ENCODE measurements at regions not wholly inside any gene's neighbourhood (a gene's known extent, or its start where the extent isn't known, plus 50 kb on each side); places are given as distances from the start of the nearest gene placed in this dataset.

GRCh38 chr4:24067367-24068193 is 177.7 kb upstream of the PPARGC1A start:
- intact Hi-C loops (cut with micrococcal nuclease), result no loop called here

DNA sequence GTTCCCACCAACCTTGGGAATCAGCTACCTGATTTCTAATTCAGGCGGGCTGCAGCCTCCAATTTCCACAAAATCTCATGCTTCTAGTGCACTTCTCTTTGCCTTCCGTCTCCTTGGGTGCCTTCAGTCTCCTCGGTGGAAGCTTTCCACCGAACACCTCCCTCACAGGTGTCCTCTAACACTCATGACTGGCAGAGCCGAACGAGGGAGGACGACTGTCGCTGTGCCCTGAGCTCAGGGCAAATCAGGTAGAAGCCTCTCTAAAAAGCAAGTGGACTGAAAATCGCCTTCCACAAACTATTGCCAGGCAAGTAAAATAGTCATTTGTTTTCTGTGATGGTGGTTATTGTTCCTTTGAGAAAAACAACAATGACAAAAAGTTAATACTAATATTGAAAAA is 176.1 kb upstream of the PPARGC1A start:
- intact Hi-C loops (cut with micrococcal nuclease), result no loop called here

GRCh38 chr4:24063731-24064130 is 173.9 kb upstream of the PPARGC1A start:
- intact Hi-C loops (cut with micrococcal nuclease), result no loop called here

DNA sequence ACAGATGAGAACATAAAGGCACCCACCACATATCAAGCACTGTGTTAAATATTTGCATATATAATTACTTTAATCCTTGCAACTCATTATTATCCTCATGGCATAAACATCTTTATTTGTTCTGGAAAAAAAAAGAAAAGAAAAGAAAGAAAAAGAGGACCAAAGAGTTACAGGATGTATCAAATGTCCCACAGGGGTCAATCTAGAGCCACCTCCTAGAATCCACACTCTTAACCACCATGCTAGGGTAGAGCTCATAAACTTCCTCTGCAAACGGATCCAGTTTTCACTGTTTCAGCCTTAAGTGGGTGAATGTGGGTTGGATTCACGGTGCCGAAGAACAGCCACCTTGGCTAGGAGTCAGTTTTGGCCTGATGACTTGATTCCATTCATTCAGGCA is 171.1 kb upstream of the PPARGC1A start:
- intact Hi-C loops (cut with micrococcal nuclease), result no loop called here

- intact Hi-C loops (cut with micrococcal nuclease), result no loop called here
These were observed 170.0 kb upstream of the PPARGC1A start for GRCh38 chr4:24059839-24060238.

DNA sequence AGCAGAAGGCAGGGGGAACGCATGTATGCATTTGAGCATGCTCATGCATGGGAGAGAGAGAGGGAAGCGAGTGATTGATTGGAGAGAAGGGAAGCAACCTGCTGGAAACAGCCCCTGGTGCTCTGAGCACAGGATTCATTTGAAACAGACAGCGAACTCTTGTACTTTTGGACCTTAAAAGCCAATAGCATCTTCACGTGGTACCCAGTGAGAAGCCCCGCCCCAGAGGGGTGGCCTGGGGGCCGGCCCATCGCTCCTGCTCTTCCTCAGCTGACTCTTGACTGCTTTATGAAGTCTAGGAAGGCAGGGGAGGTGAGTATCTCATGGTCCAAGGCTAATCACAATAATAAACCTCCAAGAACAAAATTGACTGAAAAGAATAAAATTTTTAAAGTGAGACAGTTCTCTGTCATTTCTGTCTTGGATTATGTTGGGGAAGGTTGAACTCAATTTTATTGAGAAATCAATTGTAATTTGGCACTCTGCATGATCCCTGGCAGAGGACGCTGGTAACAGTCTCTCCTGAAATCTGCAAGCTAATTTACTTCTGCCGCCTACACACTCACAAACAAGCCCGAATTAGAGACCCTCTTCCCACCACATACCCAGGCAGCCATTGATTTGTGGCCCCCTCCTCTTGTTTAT is 168.2 kb upstream of the PPARGC1A start:
- intact Hi-C loops (cut with micrococcal nuclease), result no loop called here

DNA sequence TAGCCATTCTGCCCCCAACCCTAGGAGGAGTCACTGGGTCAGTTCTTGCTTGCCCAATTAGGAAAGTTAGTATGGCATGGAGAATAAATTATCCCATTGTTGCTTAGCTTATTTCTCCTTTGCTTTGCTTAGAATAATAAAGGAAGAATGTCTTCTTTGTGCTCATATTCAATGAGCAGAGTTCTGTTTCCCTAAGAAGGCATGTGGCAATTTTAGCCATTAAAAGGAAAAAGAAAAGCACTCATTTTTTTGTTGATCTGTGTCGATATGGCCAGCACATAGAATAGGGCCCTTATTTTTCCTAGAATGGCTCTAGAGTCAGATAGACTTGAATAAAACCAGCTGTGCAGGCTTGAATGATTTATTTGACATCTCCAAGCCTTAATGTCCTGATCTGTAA is 166.4 kb upstream of the PPARGC1A start:
- intact Hi-C loops (cut with micrococcal nuclease), result no loop called here

DNA sequence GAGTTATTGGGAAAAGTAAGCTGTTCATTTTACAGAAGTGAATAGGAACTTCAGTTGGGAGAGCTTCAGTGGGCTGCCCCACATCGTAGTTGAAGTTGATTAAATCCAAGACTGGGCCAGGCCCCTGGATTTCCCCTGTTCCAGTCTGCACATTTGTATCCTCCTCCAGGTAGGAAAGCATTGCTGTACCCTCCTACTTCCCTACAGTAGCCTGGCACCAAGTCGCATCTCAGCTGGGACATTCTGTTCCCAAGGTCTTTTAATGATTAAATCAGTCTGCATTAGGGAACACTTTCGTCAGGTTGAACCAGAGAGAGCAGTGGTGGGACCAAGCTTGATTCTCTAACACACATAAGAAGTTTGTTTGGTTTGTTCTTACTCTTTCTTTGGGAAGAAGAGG is 165.8 kb upstream of the PPARGC1A start:
- intact Hi-C loops (cut with micrococcal nuclease), result no loop called here

DNA sequence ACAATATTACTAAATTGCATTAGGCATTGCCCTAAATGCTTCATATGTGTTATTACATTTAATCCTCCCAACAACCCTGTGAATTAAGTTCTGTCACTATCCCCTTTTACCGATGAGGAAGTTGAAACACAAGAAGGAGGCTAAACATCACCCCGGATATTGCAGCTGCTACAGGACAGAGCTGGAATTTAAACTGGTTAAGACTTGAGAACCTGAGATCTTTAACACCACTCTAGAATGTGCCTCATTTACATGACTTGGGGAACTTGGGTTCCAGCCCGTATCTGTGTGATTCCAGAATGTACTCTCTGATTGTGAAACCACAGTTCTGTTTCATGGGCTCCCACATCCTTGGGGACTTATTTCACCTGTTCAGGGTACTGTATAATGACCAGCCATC is 165.1 kb upstream of the PPARGC1A start:
- intact Hi-C loops (cut with micrococcal nuclease), result no loop called here

DNA sequence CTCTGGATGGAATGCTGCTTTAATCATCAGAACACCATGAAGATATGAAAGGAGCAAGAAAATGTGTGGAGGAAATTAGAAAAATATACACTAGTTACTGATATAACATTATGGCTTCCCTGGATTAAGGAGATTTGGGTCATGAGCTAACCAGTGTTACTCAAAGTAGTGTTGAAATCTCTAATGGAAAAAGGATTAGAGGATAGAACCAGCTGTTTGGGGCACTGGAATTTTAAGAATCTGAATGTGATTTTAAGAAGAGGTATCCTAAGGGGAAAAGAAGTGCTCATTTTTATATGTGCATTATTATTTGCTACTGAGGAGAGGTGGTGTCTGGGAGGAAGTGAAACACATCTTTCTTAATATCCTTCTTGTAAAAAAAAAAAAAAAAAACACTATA is 164.1 kb upstream of the PPARGC1A start:
- intact Hi-C loops (cut with micrococcal nuclease), result no loop called here

GRCh38 chr4:24044610-24045589 is 155.1 kb upstream of the PPARGC1A start:
- intact Hi-C loops (cut with micrococcal nuclease), result no loop called here

- intact Hi-C loops (cut with micrococcal nuclease), result no loop called here
These were observed 152.2 kb upstream of the PPARGC1A start for GRCh38 chr4:24042094-24042493.

GRCh38 chr4:24040811-24041210 is 151.0 kb upstream of the PPARGC1A start:
- intact Hi-C loops (cut with micrococcal nuclease), result no loop called here

DNA sequence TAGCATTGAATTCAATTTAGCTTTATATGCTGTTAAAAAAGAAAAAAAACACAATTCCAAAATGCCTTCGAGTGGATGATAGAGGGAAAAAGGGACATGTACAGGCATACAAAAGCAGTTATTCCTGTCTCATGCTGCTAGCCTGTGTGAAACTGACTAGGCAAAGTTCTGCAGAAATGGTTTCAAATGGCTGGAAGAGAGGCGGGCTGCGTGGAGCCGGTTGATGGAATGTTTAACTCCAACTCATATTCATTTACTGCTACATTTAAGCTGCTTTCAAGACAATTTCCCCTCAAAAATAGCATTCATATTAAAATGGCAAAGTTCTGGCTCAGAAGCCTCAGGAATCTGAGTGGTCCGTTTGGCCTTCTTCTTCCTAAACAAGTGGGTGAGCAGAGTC is 143.8 kb upstream of the PPARGC1A start:
- intact Hi-C loops (cut with micrococcal nuclease), result loop anchor here (5.0 kb wide), 1 partner anchor 701 kb away; no protein-coding TSS in a partner anchor

DNA sequence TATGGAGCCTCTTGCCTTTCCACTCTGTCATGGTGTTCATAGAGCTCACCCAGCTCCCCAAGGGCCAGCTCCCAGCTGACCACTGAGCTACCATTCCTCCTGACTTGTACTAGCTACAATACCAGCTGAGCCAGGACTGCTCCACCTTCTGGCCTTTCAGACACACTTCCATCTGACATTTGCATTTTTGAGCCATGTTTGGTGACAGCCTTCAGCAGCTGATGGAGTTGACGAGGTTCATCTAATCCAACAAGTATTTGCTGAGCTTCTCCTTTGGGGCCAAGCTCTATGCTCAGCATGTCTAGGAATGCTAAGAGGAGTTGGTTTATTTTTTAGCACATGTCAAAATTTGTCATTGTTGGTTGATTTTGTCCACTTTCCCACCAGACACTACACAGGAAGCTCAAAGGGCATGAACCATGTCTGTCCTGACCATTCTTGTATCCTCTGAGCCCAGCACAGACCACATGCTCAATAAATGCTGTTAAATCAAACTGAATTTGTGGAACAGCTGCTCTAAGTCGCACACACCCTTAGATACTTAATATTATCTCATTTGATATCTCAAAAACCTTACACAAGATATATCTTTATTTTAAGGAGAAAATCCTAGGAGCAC is 142.6 kb upstream of the PPARGC1A start:
- intact Hi-C loops (cut with micrococcal nuclease), result loop anchor here (5.0 kb wide), 1 partner anchor 700 kb away; no protein-coding TSS in a partner anchor

DNA sequence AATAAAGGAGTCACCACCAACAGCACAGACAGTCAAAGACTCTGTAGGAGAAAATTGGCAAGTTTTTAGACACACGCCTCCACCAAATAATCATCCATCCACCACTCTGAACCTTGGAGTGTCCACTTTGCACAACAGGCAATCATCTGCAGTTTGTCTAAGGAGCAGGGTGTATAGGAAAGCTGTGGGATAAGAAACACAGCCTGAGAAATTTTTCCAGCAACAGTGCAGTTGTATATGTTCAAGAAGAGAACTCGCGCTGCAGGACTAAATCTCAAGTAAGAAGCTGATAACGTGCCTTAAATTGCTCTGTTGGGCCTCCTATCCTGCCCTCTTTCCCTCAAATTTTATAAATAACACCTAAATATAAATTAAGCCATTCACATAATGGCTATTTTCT is 136.7 kb upstream of the PPARGC1A start:
- intact Hi-C loops (cut with micrococcal nuclease), result no loop called here

- intact Hi-C loops (cut with micrococcal nuclease), result no loop called here
These were observed 134.8 kb upstream of the PPARGC1A start for GRCh38 chr4:24024605-24025004.

DNA sequence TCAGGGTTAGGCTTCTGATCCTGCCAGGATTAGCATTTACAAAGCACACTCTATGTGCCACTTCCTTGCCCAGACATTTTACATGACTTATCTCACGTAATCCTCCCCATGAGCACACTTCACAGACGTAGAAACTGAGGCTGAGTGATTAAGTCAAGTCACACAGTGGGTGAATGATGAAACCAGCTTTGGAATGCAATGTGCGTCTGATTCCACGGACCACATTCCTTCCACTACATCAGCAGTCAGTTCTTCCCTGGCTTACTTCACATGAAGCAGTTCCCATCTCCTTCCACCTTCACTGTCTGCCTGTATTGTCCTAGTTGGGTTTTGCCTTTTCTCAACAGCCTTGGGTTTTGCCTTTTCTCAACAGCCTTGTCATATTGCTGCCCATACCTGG is 134.3 kb upstream of the PPARGC1A start:
- intact Hi-C loops (cut with micrococcal nuclease), result no loop called here

- intact Hi-C loops (cut with micrococcal nuclease), result no loop called here
These were observed 125.9 kb upstream of the PPARGC1A start for GRCh38 chr4:24015782-24016181.

DNA sequence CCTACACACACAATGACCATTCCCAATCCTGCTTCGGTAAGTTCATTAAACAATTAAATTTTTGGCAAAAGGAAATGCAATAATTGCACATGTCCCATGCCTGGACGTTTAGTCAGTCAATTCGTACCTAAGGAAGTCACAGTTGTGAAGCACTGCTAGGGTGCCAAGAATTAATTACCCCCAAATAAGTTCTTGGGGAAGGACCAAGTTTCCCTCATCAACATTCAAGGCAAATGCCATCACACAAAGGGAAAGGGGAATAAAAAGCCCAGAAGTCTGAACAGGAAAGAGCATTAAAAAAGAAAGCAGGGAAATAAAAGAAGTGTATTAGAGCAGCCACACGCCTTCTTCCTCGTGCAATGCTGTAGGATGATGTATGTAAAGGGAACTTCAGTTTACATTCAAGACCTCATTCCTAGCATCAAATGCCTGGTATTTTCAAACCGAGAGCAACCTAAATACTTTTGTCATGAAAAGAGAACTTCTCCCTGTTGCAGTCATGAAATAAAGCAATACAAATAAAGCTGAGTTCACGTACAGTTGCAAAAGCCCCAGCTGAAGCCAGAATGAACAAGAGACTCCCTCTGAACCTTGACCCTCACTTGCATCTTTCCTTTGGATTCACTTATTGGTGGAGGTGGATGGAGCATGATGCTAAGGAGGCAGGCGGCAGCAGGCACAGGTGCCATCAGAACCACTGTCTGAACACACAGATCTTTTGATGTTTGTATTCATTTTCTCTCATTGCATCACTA is 124.0 kb upstream of the PPARGC1A start:
- intact Hi-C loops (cut with micrococcal nuclease), result no loop called here

- intact Hi-C loops (cut with micrococcal nuclease), result no loop called here
These were observed 121.1 kb upstream of the PPARGC1A start for GRCh38 chr4:24010994-24011393.
